IMR-90 (cell line): ENCODE measurements at regions not wholly inside any gene's neighbourhood (a gene's known extent, or its start where the extent isn't known, plus 50 kb on each side); places are given as distances from the start of the nearest gene placed in this dataset.

ENCODE experiments used
- ATAC-seq: fragments of 200-7000 bp; cut with Tn5 transposase; 2 replicates; pipeline ENCODE4 v1.9.1; 2020; ENCODE audit warnings: low read depth, mild to moderate bottlenecking, moderate library complexity
- BruUV-seq: library from RNA; stranded (reverse); fragments of 400-500 nt; replicated peaks from 2 replicates; lab custom pipeline; 2021; lab: Mats Ljungman, UMichigan
- CTCF ChIA-PET: fragments of 300-600 bp; formaldehyde crosslinking; extraction: SDS; loops from one replicate; lab custom pipeline; 2021; ENCODE audit warnings: antibody characterized with exemption; lab: Yijun Ruan, JAX
- POLR2A ChIA-PET: fragments of 300-600 bp; sonication (Branson Sonifier 250); formaldehyde crosslinking; loops from one replicate; lab custom pipeline; 2022; ENCODE audit warnings: antibody characterized with exemption; ENCODE audit not compliant: unreplicated experiment; lab: Charles Lee
- DNase-seq: peaks from one replicate; pipeline ENCODE4 v3.0.0; 2013
- H2AFZ ChIP-seq: replicated peaks from 2 replicates; pipeline ENCODE3; 2013; ENCODE audit warnings: low read length, mild to moderate bottlenecking; ENCODE audit not compliant: poor library complexity
- H2AK5ac ChIP-seq: 2 replicates; pipeline ENCODE4 v1.6.1; 2013; ENCODE audit warnings: low read depth, low read length, inconsistent platforms
- H2AK9ac ChIP-seq: replicated peaks from 2 replicates; pipeline ENCODE3; 2013; ENCODE audit warnings: mild to moderate bottlenecking, low read depth, low read length, moderate library complexity; ENCODE audit not compliant: poor library complexity
- H2BK120ac ChIP-seq: 2 replicates; pipeline ENCODE4 v1.6.1; 2013; ENCODE audit warnings: low read depth, low read length, inconsistent platforms
- H2BK15ac ChIP-seq: 3 replicates; pipeline ENCODE4 v1.6.1; 2013; ENCODE audit warnings: low read depth, low read length, inconsistent platforms
- H2BK20ac ChIP-seq: 2 replicates; pipeline ENCODE4 v1.6.1; 2013; ENCODE audit warnings: low read depth, mild to moderate bottlenecking, inconsistent platforms, low read length, moderate library complexity
- H2BK5ac ChIP-seq: 2 replicates; pipeline ENCODE4 v1.6.1; 2013; ENCODE audit warnings: mild to moderate bottlenecking, low read depth, low read length, inconsistent platforms; ENCODE audit not compliant: poor library complexity, severe bottlenecking
- H3K14ac ChIP-seq: replicated peaks from 2 replicates; pipeline ENCODE4 v1.6.1; 2013; ENCODE audit warnings: low read depth, low read length, inconsistent platforms
- H3K18ac ChIP-seq: 2 replicates; pipeline ENCODE4 v1.6.1; 2013; ENCODE audit warnings: low read depth, low read length, control low read depth
- H3K23ac ChIP-seq: 2 replicates; pipeline ENCODE4 v1.6.1; 2013; ENCODE audit warnings: low read depth, low read length, inconsistent platforms
- H3K27ac ChIP-seq: 2 replicates; pipeline ENCODE4 v1.5.1; 2013; ENCODE audit warnings: mild to moderate bottlenecking, control low read depth, low read length; ENCODE audit not compliant: insufficient read depth
- H3K27me3 ChIP-seq: 2 replicates; pipeline ENCODE4 v1.6.1; 2013; ENCODE audit warnings: low read length; ENCODE audit not compliant: control insufficient read depth, insufficient read depth
- H3K36me3 ChIP-seq: 2 replicates; pipeline ENCODE4 v1.6.1; 2013; ENCODE audit warnings: low read length, mixed read lengths; ENCODE audit not compliant: control insufficient read depth, insufficient read depth
- H3K4ac ChIP-seq: 2 replicates; pipeline ENCODE4 v1.6.1; 2013; ENCODE audit warnings: low read depth, low read length, inconsistent platforms
- H3K4me1 ChIP-seq: 2 replicates; pipeline ENCODE4 v1.6.1; 2013; ENCODE audit warnings: low read length, mixed read lengths; ENCODE audit not compliant: control insufficient read depth, insufficient read depth
- H3K4me2 ChIP-seq: 2 replicates; pipeline ENCODE4 v1.6.1; 2013; ENCODE audit warnings: low read depth, mild to moderate bottlenecking, control low read depth, low read length, moderate library complexity
- H3K4me3 ChIP-seq: 2 replicates; pipeline ENCODE4 v1.5.1; 2013; ENCODE audit warnings: low read depth, mild to moderate bottlenecking, control low read depth, low read length, moderate library complexity; ENCODE audit not compliant: insufficient read depth
- H3K56ac ChIP-seq: 2 replicates; pipeline ENCODE4 v1.6.1; 2013; ENCODE audit warnings: low read length, inconsistent platforms; ENCODE audit not compliant: insufficient read depth; ENCODE audit errors: extremely low read depth
- H3K79me1 ChIP-seq, 2 experiments: 2 replicates each; pipeline ENCODE4 v1.6.1; 2013; ENCODE audit warnings: low read length in 2 of 2, inconsistent platforms in 1 of 2, low read depth in 1 of 2
- H3K9ac ChIP-seq: 2 replicates; pipeline ENCODE4 v1.6.1; 2013; ENCODE audit warnings: low read depth, low read length, control low read depth
- H3K9me1 ChIP-seq: 2 replicates; pipeline ENCODE4 v1.6.1; 2013; ENCODE audit warnings: low read length, inconsistent platforms; ENCODE audit not compliant: insufficient read depth
- H3K9me3 ChIP-seq: 2 replicates; pipeline ENCODE4 v1.6.1; 2013; ENCODE audit warnings: low read length; ENCODE audit not compliant: control insufficient read depth, insufficient read depth
- H4K20me1 ChIP-seq: 2 replicates; pipeline ENCODE4 v1.6.1; 2013; ENCODE audit warnings: low read length, inconsistent platforms; ENCODE audit not compliant: insufficient read depth
- H4K5ac ChIP-seq: 2 replicates; pipeline ENCODE4 v1.6.1; 2013; ENCODE audit warnings: mild to moderate bottlenecking, low read depth, low read length, control low read depth
- H4K8ac ChIP-seq, 2 experiments: 2 replicates each; pipeline ENCODE4 v1.6.1; 2013; ENCODE audit warnings: low read depth in 2 of 2, low read length in 2 of 2, control low read depth in 1 of 2, inconsistent platforms in 1 of 2
- H4K91ac ChIP-seq: 2 replicates; pipeline ENCODE4 v1.6.1; 2013; ENCODE audit warnings: low read depth, low read length, inconsistent platforms; ENCODE audit not compliant: insufficient read depth
- BHLHE40 ChIP-seq: fragments of 150-350 bp; IDR thresholded peaks from 2 replicates; pipeline ENCODE4 v1.6.1; 2016; ENCODE audit warnings: mild to moderate bottlenecking, low read depth, low read length
- CHD1 ChIP-seq: IDR thresholded peaks from 2 replicates; pipeline ENCODE4 v1.6.1; 2012; ENCODE audit warnings: low read depth, low read length, improper control_type of control experiment
- FOS ChIP-seq: fragments of 150-350 bp; IDR thresholded peaks from 2 replicates; pipeline ENCODE4 v1.6.1; 2016; ENCODE audit warnings: low read depth, low read length
- NFE2L2 ChIP-seq: fragments of 150-350 bp; IDR thresholded peaks from 2 replicates; pipeline ENCODE4 v1.6.1; 2016; ENCODE audit warnings: low read depth, mild to moderate bottlenecking, low read length
- RCOR1 ChIP-seq: IDR thresholded peaks from 2 replicates; pipeline ENCODE4 v1.6.1; 2012; ENCODE audit warnings: mild to moderate bottlenecking, low read length, improper control_type of control experiment; ENCODE audit not compliant: insufficient replicate concordance
- WGBS, 2 experiments: methylation state at CpG; one replicate each; pipeline versions ENCODE4 v1.1.5 to v1.1.7; 2013; ENCODE audit warnings: missing lambda C conversion rate in 2 of 2; ENCODE audit not compliant: insufficient read length in 1 of 2; ENCODE audit errors: extremely low coverage in 2 of 2; 5-methylcytosine and 5-hydroxymethylcytosine counted together
- dilution Hi-C: fragments of 300-500 bp; cut with HindIII; formaldehyde crosslinking; loops from one replicate; pipeline ENCODE4 v1.14.3; 2018; ENCODE audit warnings: low sequenced_read_pairs; ENCODE audit not compliant: unreplicated experiment
- in situ Hi-C: fragments of 300-500 bp; cut with MboI; formaldehyde crosslinking; loops from 3 replicates; pipeline ENCODE4 v1.14.3; 2019; ENCODE audit warnings: low sequenced_read_pairs, inconsistent platforms, mixed read lengths
- intact Hi-C: fragments of 100-400 bp; cut with micrococcal nuclease; formaldehyde crosslinking; loops from 2 replicates; pipeline ENCODE4 v1.10.0; 2022

- no peak overlapping the region for H3K4me3 ChIP-seq
- H3K4me1 ChIP-seq: no peaks in the 10 kb centered on the region
- H3K9ac ChIP-seq: no peak overlapping the region
- H3K79me1 ChIP-seq: no peaks in the 10 kb centered on the region
- ChIA-PET CTCF (no interaction called here), POLR2A (no interaction called here)
- H3K4ac ChIP-seq: no peak overlapping the region
- no peak overlapping the region for H2BK120ac ChIP-seq
- intact Hi-C loops: no loop called here
- H4K5ac ChIP-seq: no peak overlapping the region
- H2AFZ ChIP-seq: no peak overlapping the region
- no peaks in the 10 kb centered on the region for H3K27me3 ChIP-seq
- no peak for ATAC-seq
- H3K18ac ChIP-seq: no peak overlapping the region
- in situ Hi-C loops: no loop called here
- no peak overlapping the region for H2AK5ac ChIP-seq
- no TSS peak for BruUV-seq
- no peak overlapping the region for H2BK15ac ChIP-seq
- no peak overlapping the region for H3K23ac ChIP-seq
- no peak overlapping the region for H4K8ac ChIP-seq
- no peak overlapping the region for H3K4me2 ChIP-seq
- H3K9me3 ChIP-seq: no peaks in the 10 kb centered on the region
- H2AK9ac ChIP-seq: no peak overlapping the region
- dilution Hi-C loops: no loop called here
- H2BK5ac ChIP-seq: no peak overlapping the region
- no peak overlapping the region for H4K91ac ChIP-seq
- no peak for TF ChIP-seq RCOR1
- no peak for TF ChIP-seq CHD1
- TF ChIP-seq NFE2L2: no peak
- no peak for TF ChIP-seq FOS
- TF ChIP-seq BHLHE40: no peak
- H3K27ac ChIP-seq: no peak overlapping the region
- H4K20me1 ChIP-seq: no peaks in the 10 kb centered on the region
- H3K14ac ChIP-seq: no peak overlapping the region
- no peak overlapping the region for H3K56ac ChIP-seq
- no peak for DNase-seq
- 29% methylated on average over 1 of the region's 1 CpG; no CpG with 5 or more reads in 1 of the 2 experiments for WGBS, 2 experiments
- H3K36me3 ChIP-seq: no peaks in the 10 kb centered on the region
- H2BK20ac ChIP-seq: no peak overlapping the region
- no peaks in the 10 kb centered on the region for H3K9me1 ChIP-seq
Measured at GRCh38 chr5:68849906-68850305, 243.9 kb upstream of the SLC30A5 start.
